Mesenchymal stem cell (in vitro differentiated cells and primary cell): ENCODE measurements at regions not wholly inside any gene's neighbourhood (a gene's known extent, or its start where the extent isn't known, plus 50 kb on each side); places are given as distances from the start of the nearest gene placed in this dataset.

Source experiments
- DNase-seq: peaks from one replicate; pipeline ENCODE4 v3.0.0-alpha.2; 2013
- H2AFZ ChIP-seq: one replicate; pipeline ENCODE4 v1.6.1; 2013; ENCODE audit warnings: low read depth, mild to moderate bottlenecking, control low read depth, inconsistent platforms, low read length, moderate library complexity
- H2AK5ac ChIP-seq: 2 replicates; pipeline ENCODE4 v1.6.1; 2013; ENCODE audit warnings: low read length, moderate library complexity, mild to moderate bottlenecking, inconsistent platforms; ENCODE audit not compliant: severe bottlenecking
- H2BK120ac ChIP-seq: one replicate; pipeline ENCODE4 v1.6.1; 2013; ENCODE audit warnings: low read depth, mild to moderate bottlenecking, inconsistent platforms, low read length, moderate library complexity
- H2BK12ac ChIP-seq, 2 experiments: one replicate each; pipeline ENCODE4 v1.6.1; 2013; ENCODE audit warnings: inconsistent platforms in 2 of 2, low read length in 2 of 2, mild to moderate bottlenecking in 2 of 2, moderate library complexity in 2 of 2, control low read depth in 1 of 2
- H2BK15ac ChIP-seq: one replicate; pipeline ENCODE4 v1.6.1; 2013; ENCODE audit warnings: mild to moderate bottlenecking, low read depth, inconsistent platforms; ENCODE audit not compliant: poor library complexity, severe bottlenecking
- H2BK5ac ChIP-seq: 2 replicates; pipeline ENCODE4 v1.6.1; 2013; ENCODE audit warnings: low read depth, mild to moderate bottlenecking, low read length, control low read depth, inconsistent platforms; ENCODE audit not compliant: poor library complexity, severe bottlenecking
- H3K14ac ChIP-seq, 2 experiments: one replicate each; pipeline ENCODE4 v1.6.1; 2013; ENCODE audit warnings: inconsistent platforms in 2 of 2, low read length in 2 of 2, control low read depth in 1 of 2, mild to moderate bottlenecking in 1 of 2, moderate library complexity in 1 of 2
- H3K18ac ChIP-seq, 2 experiments: one replicate each; pipeline ENCODE4 v1.6.1; 2013; ENCODE audit warnings: inconsistent platforms in 2 of 2, low read length in 2 of 2, control low read depth in 1 of 2, low read depth in 1 of 2, mild to moderate bottlenecking in 1 of 2
- H3K23ac ChIP-seq, 2 experiments: one replicate each; pipeline ENCODE4 v1.6.1; 2013; ENCODE audit warnings: inconsistent platforms in 2 of 2, low read length in 2 of 2, mild to moderate bottlenecking in 2 of 2, moderate library complexity in 2 of 2, control low read depth in 1 of 2
- H3K27ac ChIP-seq: 2 replicates; pipeline ENCODE4 v1.5.1; 2013; ENCODE audit warnings: mild to moderate bottlenecking, moderate library complexity, low read length, control low read depth, inconsistent platforms; ENCODE audit not compliant: poor library complexity, severe bottlenecking
- H3K27me3 ChIP-seq, 2 experiments: 2 replicates each; pipeline versions ENCODE4 v1.6.1 to v1.7.0; 2013; ENCODE audit warnings: low read length in 2 of 2, mild to moderate bottlenecking in 2 of 2, moderate library complexity in 2 of 2, control low read depth in 1 of 2, inconsistent platforms in 1 of 2; ENCODE audit not compliant: control insufficient read depth in 1 of 2, insufficient read depth in 1 of 2
- H3K36me3 ChIP-seq, 2 experiments: 2 replicates each; pipeline versions ENCODE4 v1.6.1 to v1.7.0; 2013; ENCODE audit warnings: low read length in 2 of 2, control low read depth in 1 of 2, inconsistent platforms in 1 of 2, low read depth in 1 of 2, mild to moderate bottlenecking in 1 of 2; ENCODE audit not compliant: insufficient read depth in 2 of 2, control insufficient read depth in 1 of 2
- H3K4ac ChIP-seq, 2 experiments: one replicate each; pipeline ENCODE4 v1.6.1; 2013; ENCODE audit warnings: inconsistent platforms in 2 of 2, low read length in 2 of 2, mild to moderate bottlenecking in 2 of 2, moderate library complexity in 2 of 2, control low read depth in 1 of 2, low read depth in 1 of 2
- H3K4me1 ChIP-seq: 2 replicates; pipeline ENCODE4 v1.6.1; 2013; ENCODE audit warnings: low read depth, low read length, control low read depth; ENCODE audit not compliant: control insufficient read depth, insufficient read depth
- H3K4me2 ChIP-seq: 2 replicates; pipeline ENCODE4 v1.6.1; 2013; ENCODE audit warnings: low read length, mild to moderate bottlenecking, inconsistent platforms; ENCODE audit not compliant: poor library complexity, severe bottlenecking
- H3K4me3 ChIP-seq, 2 experiments: 2 replicates each; pipeline versions ENCODE4 v1.5.1 to v1.7.0; 2013; ENCODE audit warnings: low read length in 2 of 2, mild to moderate bottlenecking in 2 of 2, control low read depth in 1 of 2, low read depth in 1 of 2; ENCODE audit not compliant: insufficient read depth in 1 of 2
- H3K79me1 ChIP-seq: replicated peaks from 2 replicates; pipeline ENCODE4 v1.6.1; 2013; ENCODE audit warnings: mild to moderate bottlenecking, control low read depth, low read length, inconsistent platforms; ENCODE audit not compliant: poor library complexity, severe bottlenecking
- H3K9ac ChIP-seq: 2 replicates; pipeline ENCODE4 v1.7.0; 2013; ENCODE audit warnings: mild to moderate bottlenecking, low read length, moderate library complexity
- H3K9me3 ChIP-seq: 2 replicates; pipeline ENCODE4 v1.7.0; 2013; ENCODE audit warnings: mild to moderate bottlenecking, low read length; ENCODE audit not compliant: control insufficient read depth
- H4K8ac ChIP-seq: one replicate; pipeline ENCODE4 v1.6.1; 2013; ENCODE audit warnings: inconsistent platforms, mild to moderate bottlenecking, low read length, moderate library complexity
- H4K91ac ChIP-seq: one replicate; pipeline ENCODE4 v1.6.1; 2013; ENCODE audit warnings: mild to moderate bottlenecking, low read length, inconsistent platforms
- WGBS: methylation state at CpG from one replicate; pipeline ENCODE4 v1.1.7; 2013; ENCODE audit warnings: mixed read lengths; 5-methylcytosine and 5-hydroxymethylcytosine counted together

- no peak overlapping the region for H2AK5ac ChIP-seq
- WGBS, result 70% methylated on average over 6 of the region's 6 CpGs
- no peak overlapping the region for H2BK5ac ChIP-seq
Observed at GRCh38 chr10:113230011-113230610, 280.1 kb downstream of the TCF7L2 start.

GRCh38 chr10:113232928-113233511, 283.0 kb downstream of the TCF7L2 start:
- no peak overlapping the region for H4K8ac ChIP-seq
- no peak overlapping the region for H3K14ac ChIP-seq
- no peak overlapping the region for H3K9ac ChIP-seq
- no peak overlapping the region for H3K23ac ChIP-seq
- H4K91ac ChIP-seq, result no peak overlapping the region
- H2BK15ac ChIP-seq, result no peak overlapping the region
- DNase-seq, result peak; percentile 26
- peaks cover 0 to 15% of the 10 kb centered on the region in 2 experiments for H3K27me3 ChIP-seq
- no peaks in the 10 kb centered on the region for H3K9me3 ChIP-seq
- no peak overlapping the region for H2AFZ ChIP-seq
- H3K4ac ChIP-seq, result no peak overlapping the region
- H2BK120ac ChIP-seq, result no peak overlapping the region
- H2AK5ac ChIP-seq, result no peak overlapping the region
- no peaks in the 10 kb centered on the region for H3K36me3 ChIP-seq
- H3K4me3 ChIP-seq, result no peak overlapping the region
- no peak overlapping the region for H3K18ac ChIP-seq
- WGBS, result 94% methylated on average over 5 of the region's 5 CpGs
- no peaks in the 10 kb centered on the region for H3K79me1 ChIP-seq
- H2BK12ac ChIP-seq, result no peak overlapping the region
- H3K27ac ChIP-seq, result no peak overlapping the region
- no peak overlapping the region for H2BK5ac ChIP-seq
- no peak overlapping the region for H3K4me2 ChIP-seq
- peaks cover 3% of the 10 kb centered on the region for H3K4me1 ChIP-seq

More at GRCh38 chr10:113230011-113230610, 280.1 kb downstream of the TCF7L2 start:
- H3K79me1 ChIP-seq, result no peaks in the 10 kb centered on the region
- no peak overlapping the region for H3K9ac ChIP-seq
- H2BK120ac ChIP-seq, result no peak overlapping the region
- no peak overlapping the region for H2BK15ac ChIP-seq
- peaks cover 0 to 19% of the 10 kb centered on the region in 2 experiments for H3K27me3 ChIP-seq
- H3K14ac ChIP-seq, result no peak overlapping the region
- no peak overlapping the region for H2AFZ ChIP-seq
- no peak overlapping the region for H4K91ac ChIP-seq
- H3K9me3 ChIP-seq, result no peaks in the 10 kb centered on the region
- H4K8ac ChIP-seq, result no peak overlapping the region
- H3K4ac ChIP-seq, result no peak overlapping the region
- no peak overlapping the region for H3K27ac ChIP-seq
- no peaks in the 10 kb centered on the region for H3K36me3 ChIP-seq
- no peak overlapping the region for H3K4me3 ChIP-seq
- DNase-seq, result no peak
- no peak overlapping the region for H3K23ac ChIP-seq
- peaks cover 3% of the 10 kb centered on the region for H3K4me1 ChIP-seq
- H3K4me2 ChIP-seq, result no peak overlapping the region
- no peak overlapping the region for H2BK12ac ChIP-seq
- H3K18ac ChIP-seq, result no peak overlapping the region

GRCh38 chr10:113234481-113234880, 284.4 kb downstream of the TCF7L2 start:
- Histone ChIP-seq H3K4ac (no peak overlapping the region), H4K8ac (no peak overlapping the region), H2AK5ac (no peak overlapping the region), H2BK5ac (no peak overlapping the region), H3K27ac (no peak overlapping the region), H3K4me1 (peaks cover 2% of the 10 kb centered on the region), H3K23ac (no peak overlapping the region), H3K27me3 (peaks cover 0 to 15% of the 10 kb centered on the region in 2 experiments), H3K4me3 (no peak overlapping the region), H3K9ac (no peak overlapping the region), H3K14ac (no peak overlapping the region), H2BK12ac (no peak overlapping the region), H3K4me2 (no peak overlapping the region), H4K91ac (no peak overlapping the region), H3K36me3 (no peaks in the 10 kb centered on the region), H2AFZ (no peak overlapping the region), H2BK120ac (no peak overlapping the region), H3K79me1 (no peaks in the 10 kb centered on the region), H2BK15ac (no peak overlapping the region), H3K9me3 (no peaks in the 10 kb centered on the region), H3K18ac (no peak overlapping the region)
- no peak for DNase-seq
- 83% methylated on average over 2 of the region's 3 CpGs for WGBS

- Histone ChIP-seq H2AFZ (no peak overlapping the region), H2BK120ac (no peak overlapping the region), H3K23ac (no peak overlapping the region), H3K27ac (no peak overlapping the region), H3K36me3 (no peaks in the 10 kb centered on the region), H3K27me3 (peaks cover 0 to 18% of the 10 kb centered on the region in 2 experiments), H3K79me1 (no peaks in the 10 kb centered on the region), H4K8ac (no peak overlapping the region), H4K91ac (no peak overlapping the region), H2BK15ac (no peak overlapping the region), H3K9me3 (no peaks in the 10 kb centered on the region), H3K14ac (peak overlapping the region in 1 of 2 experiments; percentile 72), H2BK5ac (no peak overlapping the region), H3K18ac (no peak overlapping the region), H2BK12ac (no peak overlapping the region), H3K4me1 (no peaks in the 10 kb centered on the region), H3K4me2 (no peak overlapping the region), H3K4ac (no peak overlapping the region), H3K4me3 (no peak overlapping the region), H3K9ac (no peak overlapping the region), H2AK5ac (no peak overlapping the region)
- no peak for DNase-seq
- 98% methylated on average over 4 of the region's 4 CpGs for WGBS
Observed at GRCh38 chr10:113235508-113235907, 285.5 kb downstream of the TCF7L2 start.
